ENCODE measurements at regions not wholly inside any gene's neighbourhood (a gene's known extent, or its start where the extent isn't known, plus 50 kb on each side); places are given as distances from the start of the nearest gene placed in this dataset.
"Not testable (repeated sequence)": the region's sequence is repeated elsewhere in the genome, so short reads cannot be mapped to it uniquely, and the experiment has no call there.

DNA sequence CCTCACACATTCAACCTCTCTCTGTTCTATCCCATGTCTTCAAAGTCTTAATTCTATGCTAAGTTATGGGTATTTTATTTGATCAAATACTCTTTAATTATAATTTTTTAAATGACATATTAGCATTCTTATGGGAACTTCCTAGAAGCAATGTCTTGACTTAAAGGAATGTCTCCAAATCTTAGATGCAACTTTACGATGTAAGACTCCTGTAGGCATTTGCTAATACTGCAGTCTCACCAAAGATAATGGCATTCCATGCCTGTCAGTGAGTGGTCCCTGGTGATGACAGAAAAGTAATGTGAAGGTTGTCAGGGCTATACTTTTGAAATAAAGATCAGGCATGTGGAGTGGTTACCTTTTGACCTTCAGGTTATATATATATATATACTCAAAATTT is 1654.2 kb upstream of the WWC1 start:
- no peak for DNase-seq (ENCODE audit: low read depth)
- H3K4me3 ChIP-seq (ENCODE audit: low read depth, low read length), result no peak overlapping the region
- TF ChIP-seq MYC (IDR thresholded peaks at IDR 0.05; ENCODE audit: low read depth, low read length) (no peak), POLR2A (IDR thresholded peaks at IDR 0.05; ENCODE audit: extremely low read depth, insufficient read length) (no peak)
- TF ChIP-seq, protein P1, sequence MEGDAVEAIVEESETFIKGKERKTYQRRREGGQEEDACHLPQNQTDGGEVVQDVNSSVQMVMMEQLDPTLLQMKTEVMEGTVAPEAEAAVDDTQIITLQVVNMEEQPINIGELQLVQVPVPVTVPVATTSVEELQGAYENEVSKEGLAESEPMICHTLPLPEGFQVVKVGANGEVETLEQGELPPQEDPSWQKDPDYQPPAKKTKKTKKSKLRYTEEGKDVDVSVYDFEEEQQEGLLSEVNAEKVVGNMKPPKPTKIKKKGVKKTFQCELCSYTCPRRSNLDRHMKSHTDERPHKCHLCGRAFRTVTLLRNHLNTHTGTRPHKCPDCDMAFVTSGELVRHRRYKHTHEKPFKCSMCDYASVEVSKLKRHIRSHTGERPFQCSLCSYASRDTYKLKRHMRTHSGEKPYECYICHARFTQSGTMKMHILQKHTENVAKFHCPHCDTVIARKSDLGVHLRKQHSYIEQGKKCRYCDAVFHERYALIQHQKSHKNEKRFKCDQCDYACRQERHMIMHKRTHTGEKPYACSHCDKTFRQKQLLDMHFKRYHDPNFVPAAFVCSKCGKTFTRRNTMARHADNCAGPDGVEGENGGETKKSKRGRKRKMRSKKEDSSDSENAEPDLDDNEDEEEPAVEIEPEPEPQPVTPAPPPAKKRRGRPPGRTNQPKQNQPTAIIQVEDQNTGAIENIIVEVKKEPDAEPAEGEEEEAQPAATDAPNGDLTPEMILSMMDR (IDR thresholded peaks at IDR 0.05; ENCODE audit: low read depth, low read length), result no peak
- TF ChIP-seq, protein P2, sequence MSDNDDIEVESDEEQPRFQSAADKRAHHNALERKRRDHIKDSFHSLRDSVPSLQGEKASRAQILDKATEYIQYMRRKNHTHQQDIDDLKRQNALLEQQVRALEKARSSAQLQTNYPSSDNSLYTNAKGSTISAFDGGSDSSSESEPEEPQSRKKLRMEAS (IDR thresholded peaks at IDR 0.05; ENCODE audit: low read depth, low read length), result no peak

DNA sequence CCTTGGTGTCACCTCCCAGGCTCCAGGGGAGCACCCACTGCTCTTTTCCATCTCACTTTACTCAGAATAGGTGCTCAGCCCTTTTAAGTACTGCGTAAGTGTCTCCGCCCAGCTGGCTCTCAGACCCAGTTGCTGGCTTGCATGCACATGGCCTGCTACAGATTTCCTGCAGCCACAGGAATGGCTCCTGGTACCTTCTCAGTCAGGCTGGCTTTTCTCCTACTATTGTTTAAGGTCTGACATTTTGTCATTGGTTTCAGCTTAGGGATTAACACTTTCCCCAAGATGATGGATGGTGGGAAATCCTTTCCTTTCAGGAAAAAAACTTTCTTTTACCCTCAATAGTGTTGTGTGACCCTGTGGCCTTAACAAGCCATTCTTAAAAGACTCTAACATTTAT is 1652.3 kb upstream of the WWC1 start:
- DNase-seq (ENCODE audit: low read depth), result no peak
- H3K4me3 ChIP-seq (ENCODE audit: low read depth, low read length), result no peak overlapping the region
- TF ChIP-seq MYC (IDR thresholded peaks at IDR 0.05; ENCODE audit: low read depth, low read length), result no peak
- TF ChIP-seq POLR2A (IDR thresholded peaks at IDR 0.05; ENCODE audit: extremely low read depth, insufficient read length), result no peak
- TF ChIP-seq, protein P2 (IDR thresholded peaks at IDR 0.05; ENCODE audit: low read depth, low read length), result no peak
- TF ChIP-seq, protein P1 (IDR thresholded peaks at IDR 0.05; ENCODE audit: low read depth, low read length), result no peak

DNA sequence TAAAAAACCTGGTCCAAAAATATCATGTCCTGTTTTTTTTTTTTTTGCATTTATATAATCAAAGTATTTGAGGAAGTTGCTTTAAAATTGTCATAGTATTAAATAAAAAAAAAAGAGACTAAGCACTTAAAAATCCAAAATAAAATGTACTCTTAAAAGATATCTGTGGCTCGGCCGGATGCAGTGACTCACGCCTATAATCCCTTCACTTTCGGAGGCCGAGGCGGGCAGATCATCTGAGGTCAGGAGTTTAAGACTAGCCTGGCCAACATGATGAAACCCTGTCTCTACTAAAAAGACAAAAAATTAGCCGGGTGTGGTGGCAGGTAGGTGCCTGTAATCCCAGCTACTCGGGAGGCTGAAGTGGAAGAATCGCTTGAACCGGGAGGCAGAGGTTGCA is 1651.3 kb upstream of the WWC1 start:
- H3K4me3 ChIP-seq (ENCODE audit: low read depth, low read length); DNase-seq (ENCODE audit: low read depth): not testable (repeated sequence)

DNA sequence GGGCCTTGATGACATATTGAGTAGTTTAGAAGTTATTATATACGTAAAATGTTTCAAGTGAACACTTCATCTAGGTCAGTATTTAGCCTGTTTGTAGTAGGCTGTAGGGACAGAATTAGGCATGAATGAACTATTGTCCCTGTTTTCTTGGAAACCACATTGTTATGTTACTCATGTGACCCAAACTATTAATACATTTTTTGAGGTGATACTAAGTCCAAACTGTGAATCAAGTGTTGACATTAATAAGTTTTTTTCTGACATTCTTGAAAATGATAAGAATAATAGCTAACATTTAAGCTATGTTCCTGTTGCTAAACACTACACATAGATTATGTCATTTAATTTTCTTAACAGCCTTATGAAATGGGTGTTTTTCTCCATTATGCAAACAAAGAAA is 1642.7 kb upstream of the WWC1 start:
- TF ChIP-seq, protein P1 (IDR thresholded peaks at IDR 0.05; ENCODE audit: low read depth, low read length), result no peak
- no peak for TF ChIP-seq MYC (IDR thresholded peaks at IDR 0.05; ENCODE audit: low read depth, low read length)
- TF ChIP-seq, protein P2 (IDR thresholded peaks at IDR 0.05; ENCODE audit: low read depth, low read length), result no peak
- no peak for TF ChIP-seq POLR2A (IDR thresholded peaks at IDR 0.05; ENCODE audit: extremely low read depth, insufficient read length)
- H3K4me3 ChIP-seq (ENCODE audit: low read depth, low read length), result no peak overlapping the region
- DNase-seq (ENCODE audit: low read depth), result no peak

DNA sequence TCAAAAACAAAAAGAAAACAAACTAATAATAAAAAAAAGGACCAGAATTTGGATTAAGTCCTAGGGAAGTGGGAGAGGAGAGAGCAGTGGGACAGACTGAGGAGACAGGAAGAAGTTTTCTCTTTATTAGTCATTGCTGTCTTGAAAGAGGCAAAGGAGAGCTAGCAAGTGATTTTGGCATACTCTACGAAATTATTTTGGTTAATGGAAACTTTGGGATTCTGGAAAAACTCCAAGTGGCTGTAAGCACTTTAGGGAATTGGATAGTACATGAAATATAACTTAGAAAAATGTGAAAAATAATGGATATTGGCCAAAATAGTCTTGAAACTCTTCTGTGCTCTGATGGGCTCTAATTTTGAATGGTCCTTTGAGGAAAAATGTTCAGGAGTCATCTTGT is 1641.8 kb upstream of the WWC1 start:
- H3K4me3 ChIP-seq (ENCODE audit: low read depth, low read length), result no peak overlapping the region
- TF ChIP-seq POLR2A (IDR thresholded peaks at IDR 0.05; ENCODE audit: extremely low read depth, insufficient read length) (no peak), MYC (IDR thresholded peaks at IDR 0.05; ENCODE audit: low read depth, low read length) (no peak)
- TF ChIP-seq, protein P1 (IDR thresholded peaks at IDR 0.05; ENCODE audit: low read depth, low read length), result no peak
- DNase-seq (ENCODE audit: low read depth), result no peak

DNA sequence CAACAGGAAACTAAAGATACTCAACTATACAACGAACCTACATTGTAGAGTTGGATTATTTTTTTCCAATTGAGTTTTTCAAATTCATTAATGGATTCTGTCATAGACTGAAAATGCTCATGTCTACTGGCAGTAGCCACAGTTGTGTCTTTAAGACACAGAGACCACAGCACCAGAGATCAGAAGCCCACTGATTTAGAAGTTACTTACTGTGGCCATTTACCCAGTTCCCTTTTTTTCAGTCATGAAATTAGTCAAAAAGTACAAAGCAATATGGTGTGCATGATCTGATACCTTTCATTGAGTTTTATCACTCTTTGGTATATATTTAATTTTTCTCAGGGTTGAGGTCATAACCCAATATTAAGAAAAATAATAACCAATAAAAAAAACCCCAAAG is 1640.2 kb upstream of the WWC1 start:
- no peak for DNase-seq (ENCODE audit: low read depth)
- no peak for TF ChIP-seq MYC (IDR thresholded peaks at IDR 0.05; ENCODE audit: low read depth, low read length)
- TF ChIP-seq, protein P2 (IDR thresholded peaks at IDR 0.05; ENCODE audit: low read depth, low read length), result no peak
- TF ChIP-seq, protein P1 (IDR thresholded peaks at IDR 0.05; ENCODE audit: low read depth, low read length), result no peak
- no peak for TF ChIP-seq POLR2A (IDR thresholded peaks at IDR 0.05; ENCODE audit: extremely low read depth, insufficient read length)
- no peak overlapping the region for H3K4me3 ChIP-seq (ENCODE audit: low read depth, low read length)

Measured in NB4 (cell line).